ENCODE measurements at regions not wholly inside any gene's neighbourhood (a gene's known extent, or its start where the extent isn't known, plus 50 kb on each side); places are given as distances from the start of the nearest gene placed in this dataset.

- no peak overlapping the region for H3K4me3 ChIP-seq (ENCODE audit: control insufficient read depth, low read depth, low read length)
- TF ChIP-seq, protein P1, sequence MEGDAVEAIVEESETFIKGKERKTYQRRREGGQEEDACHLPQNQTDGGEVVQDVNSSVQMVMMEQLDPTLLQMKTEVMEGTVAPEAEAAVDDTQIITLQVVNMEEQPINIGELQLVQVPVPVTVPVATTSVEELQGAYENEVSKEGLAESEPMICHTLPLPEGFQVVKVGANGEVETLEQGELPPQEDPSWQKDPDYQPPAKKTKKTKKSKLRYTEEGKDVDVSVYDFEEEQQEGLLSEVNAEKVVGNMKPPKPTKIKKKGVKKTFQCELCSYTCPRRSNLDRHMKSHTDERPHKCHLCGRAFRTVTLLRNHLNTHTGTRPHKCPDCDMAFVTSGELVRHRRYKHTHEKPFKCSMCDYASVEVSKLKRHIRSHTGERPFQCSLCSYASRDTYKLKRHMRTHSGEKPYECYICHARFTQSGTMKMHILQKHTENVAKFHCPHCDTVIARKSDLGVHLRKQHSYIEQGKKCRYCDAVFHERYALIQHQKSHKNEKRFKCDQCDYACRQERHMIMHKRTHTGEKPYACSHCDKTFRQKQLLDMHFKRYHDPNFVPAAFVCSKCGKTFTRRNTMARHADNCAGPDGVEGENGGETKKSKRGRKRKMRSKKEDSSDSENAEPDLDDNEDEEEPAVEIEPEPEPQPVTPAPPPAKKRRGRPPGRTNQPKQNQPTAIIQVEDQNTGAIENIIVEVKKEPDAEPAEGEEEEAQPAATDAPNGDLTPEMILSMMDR (IDR thresholded peaks at IDR 0.05; ENCODE audit: control insufficient read depth, insufficient read depth, low read depth, low read length, missing control alignments), result no peak
- DNase-seq (ENCODE audit: low read depth), result no peak
These were observed 447.8 kb upstream of the SPHKAP start for GRCh38 chr2:228629251-228629650.

DNA sequence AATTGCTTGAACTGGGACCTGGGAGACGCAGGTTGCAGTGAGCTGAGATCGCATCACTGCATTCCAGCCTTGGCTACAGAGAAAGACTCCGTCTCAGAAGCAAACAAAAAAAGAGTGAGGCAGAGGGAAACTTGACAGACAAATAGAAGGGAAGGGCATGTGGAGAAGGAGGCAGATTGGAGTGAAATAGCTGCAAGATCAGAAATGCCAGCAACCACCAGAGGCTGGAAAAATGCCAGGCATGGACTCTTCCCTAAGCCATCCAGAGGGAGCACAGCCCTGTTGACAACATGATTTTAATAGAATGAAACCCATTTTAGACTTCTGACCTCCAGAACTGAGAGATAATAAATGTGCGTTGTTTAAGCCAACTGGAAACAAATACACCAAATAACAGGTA, 447.2 kb upstream of the SPHKAP start:
- TF ChIP-seq, protein P1 (IDR thresholded peaks at IDR 0.05; ENCODE audit: control insufficient read depth, insufficient read depth, low read depth, low read length, missing control alignments), result no peak
- H3K4me3 ChIP-seq (ENCODE audit: control insufficient read depth, low read depth, low read length), result no peak overlapping the region
- no peak for DNase-seq (ENCODE audit: low read depth)

DNA sequence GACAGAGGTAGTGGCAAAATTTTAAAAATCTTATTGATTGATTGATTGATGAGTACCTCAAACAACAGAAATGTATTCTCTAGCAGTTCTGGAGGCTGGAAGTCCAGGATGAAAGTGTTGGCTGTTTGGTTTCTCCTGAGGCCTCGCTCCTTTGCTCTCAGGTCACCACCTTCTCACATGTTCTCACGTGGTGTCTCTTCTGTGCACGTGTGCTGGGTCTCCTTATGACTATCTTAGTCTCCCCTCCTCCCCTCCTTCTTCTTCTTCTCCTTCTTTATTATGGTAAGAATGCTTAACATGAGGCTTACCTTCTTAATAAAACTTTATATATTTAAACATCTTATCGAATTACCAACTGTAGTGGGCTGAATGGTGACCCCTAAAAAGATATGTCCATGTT, 446.0 kb upstream of the SPHKAP start:
- TF ChIP-seq, protein P1 (IDR thresholded peaks at IDR 0.05; ENCODE audit: control insufficient read depth, insufficient read depth, low read depth, low read length, missing control alignments), result no peak
- no peak overlapping the region for H3K4me3 ChIP-seq (ENCODE audit: control insufficient read depth, low read depth, low read length)
- DNase-seq (ENCODE audit: low read depth), result no peak

- TF ChIP-seq, protein P1 (IDR thresholded peaks at IDR 0.05; ENCODE audit: control insufficient read depth, insufficient read depth, low read depth, low read length, missing control alignments), result no peak
- H3K4me3 ChIP-seq (ENCODE audit: control insufficient read depth, low read depth, low read length), result no peak overlapping the region
- DNase-seq (ENCODE audit: low read depth), result no peak
These were observed 444.0 kb upstream of the SPHKAP start for GRCh38 chr2:228625481-228625880.

DNA sequence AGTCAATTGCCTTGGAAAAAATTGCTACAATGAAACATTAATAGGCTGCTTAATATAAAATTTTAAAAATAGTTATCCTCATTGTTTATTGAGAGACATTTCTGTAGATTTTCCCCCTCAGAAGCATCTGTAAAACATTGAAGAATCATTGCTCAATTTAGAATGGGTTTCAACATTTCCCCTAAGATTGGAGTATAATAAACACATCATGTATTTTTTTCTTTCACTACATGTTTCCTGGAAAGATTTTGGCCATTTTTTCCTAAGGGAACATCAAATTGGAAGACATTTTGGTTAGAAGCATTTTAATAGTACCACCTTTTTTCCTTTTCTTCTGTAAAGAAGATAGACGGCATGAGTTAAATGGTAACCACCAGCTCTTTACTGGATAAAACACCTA, 443.2 kb upstream of the SPHKAP start:
- TF ChIP-seq, protein P1 (IDR thresholded peaks at IDR 0.05; ENCODE audit: control insufficient read depth, insufficient read depth, low read depth, low read length, missing control alignments), result no peak
- no peak overlapping the region for H3K4me3 ChIP-seq (ENCODE audit: control insufficient read depth, low read depth, low read length)
- DNase-seq (ENCODE audit: low read depth), result no peak

DNA sequence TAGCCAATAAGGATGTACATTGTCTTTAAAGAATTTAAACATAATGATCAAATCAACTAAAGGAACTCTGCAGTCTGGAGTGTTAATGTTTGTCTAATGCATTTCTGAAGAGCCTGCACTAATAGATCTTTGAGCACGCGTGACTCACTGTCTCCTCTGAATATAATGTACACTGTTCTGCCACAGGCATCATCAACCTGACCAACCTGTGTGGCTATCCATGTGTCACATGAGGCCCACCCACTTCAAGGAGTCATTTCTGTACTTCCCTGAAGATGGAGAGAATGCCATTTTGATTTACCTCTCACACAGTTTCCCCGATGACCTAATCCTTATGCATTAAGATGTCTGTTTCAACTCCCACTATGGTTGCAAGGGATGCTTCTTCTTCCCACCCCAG, 434.0 kb upstream of the SPHKAP start:
- DNase-seq (ENCODE audit: low read depth), result no peak
- H3K4me3 ChIP-seq (ENCODE audit: control insufficient read depth, low read depth, low read length), result no peak overlapping the region
- TF ChIP-seq, protein P1 (IDR thresholded peaks at IDR 0.05; ENCODE audit: control insufficient read depth, insufficient read depth, low read depth, low read length, missing control alignments), result no peak

DNA sequence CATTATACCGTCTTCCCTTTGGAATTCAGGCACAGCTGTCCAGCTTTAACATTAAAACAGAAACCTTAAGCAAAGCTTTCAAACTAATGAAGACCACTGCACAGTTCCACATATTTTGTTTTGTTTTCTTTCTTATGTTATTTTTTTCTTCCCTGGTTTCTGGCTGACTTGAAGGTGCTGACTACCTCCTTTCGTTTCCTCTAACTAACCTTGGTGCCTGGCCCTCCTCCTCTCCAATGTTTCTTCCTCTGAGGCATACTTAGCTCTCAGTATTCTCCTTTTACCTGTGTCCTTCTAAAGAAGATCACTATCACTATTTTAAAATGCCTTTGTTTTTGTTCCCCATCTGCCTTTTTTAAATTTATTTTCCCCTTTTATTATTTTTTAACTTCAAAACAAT, 433.3 kb upstream of the SPHKAP start:
- H3K4me3 ChIP-seq (ENCODE audit: control insufficient read depth, low read depth, low read length), result no peak overlapping the region
- TF ChIP-seq, protein P1 (IDR thresholded peaks at IDR 0.05; ENCODE audit: control insufficient read depth, insufficient read depth, low read depth, low read length, missing control alignments), result no peak
- no peak for DNase-seq (ENCODE audit: low read depth)

Measured in AG09309 (cell line).